ENCODE measurements at regions not wholly inside any gene's neighbourhood (a gene's known extent, or its start where the extent isn't known, plus 50 kb on each side); places are given as distances from the start of the nearest gene placed in this dataset.

- Histone ChIP-seq H3K9me3 (ENCODE audit: control insufficient read depth in 4 of 4, low read length in 3 of 4) (no peaks in the 10 kb centered on the region), H3K36me3 (ENCODE audit: control insufficient read depth in 4 of 4, insufficient read depth in 3 of 4, low read depth in 1 of 4, low read length in 3 of 4) (no peaks in the 10 kb centered on the region), H3K9ac (ENCODE audit: low read depth in 1 of 2, low read length in 2 of 2) (no peak overlapping the region), H3K4me3 (ENCODE audit: low read depth in 1 of 3, low read length in 3 of 3) (no peak overlapping the region), H3K4me1 (ENCODE audit: control insufficient read depth in 4 of 4, insufficient read depth in 4 of 4, low read length in 3 of 4) (no peaks in the 10 kb centered on the region), H3K27me3 (ENCODE audit: control insufficient read depth in 4 of 4, insufficient read depth in 4 of 4, low read length in 3 of 4) (no peaks in the 10 kb centered on the region), H3K27ac (ENCODE audit: low read depth in 1 of 2, low read length in 2 of 2) (no peak overlapping the region)
- 95% methylated on average over 8 of the region's 8 CpGs for WGBS
- TF ChIP-seq NR2F2 (IDR thresholded peaks at IDR 0.05), result no peak
- TF ChIP-seq FOXA1 (IDR thresholded peaks at IDR 0.05), result no peak
- no peak for TF ChIP-seq HNF4A (conservative IDR thresholded peaks at IDR 0.05)
- TF ChIP-seq RAD21 (IDR thresholded peaks at IDR 0.05), result no peak
- TF ChIP-seq HNF4G (IDR thresholded peaks at IDR 0.05), result no peak
- TF ChIP-seq CTCF (IDR thresholded peaks at IDR 0.05; ENCODE audit: low read depth, low read length, missing input control), result no peak
- no peak for TF ChIP-seq TAF1 (conservative IDR thresholded peaks at IDR 0.05)
- TF ChIP-seq MAX (IDR thresholded peaks at IDR 0.05), result no peak
- TF ChIP-seq EGR1 (IDR thresholded peaks at IDR 0.05; ENCODE audit: low read depth in 2 of 2), result no peak
- no peak for TF ChIP-seq FOXA2 (IDR thresholded peaks at IDR 0.05)
- no peak for DNase-seq (ENCODE audit: low spot score)
Measured at GRCh38 chr5:135120951-135121350, 86.9 kb upstream of the PITX1 start.

GRCh38 chr5:135119481-135119880 is 85.5 kb upstream of the PITX1 start:
- H3K36me3 ChIP-seq (ENCODE audit: control insufficient read depth in 4 of 4, insufficient read depth in 3 of 4, low read depth in 1 of 4, low read length in 3 of 4), result no peaks in the 10 kb centered on the region

GRCh38 chr5:135117590-135117989 is 83.6 kb upstream of the PITX1 start:
- no peaks in the 10 kb centered on the region for H3K27me3 ChIP-seq (ENCODE audit: control insufficient read depth in 4 of 4, insufficient read depth in 4 of 4, low read length in 3 of 4)
- no peak for DNase-seq (ENCODE audit: low spot score)
- no peak overlapping the region for H3K4me3 ChIP-seq (ENCODE audit: low read depth in 1 of 3, low read length in 3 of 3)
- H3K4me1 ChIP-seq (ENCODE audit: control insufficient read depth in 4 of 4, insufficient read depth in 4 of 4, low read length in 3 of 4), result no peaks in the 10 kb centered on the region
- no peak overlapping the region for H3K27ac ChIP-seq (ENCODE audit: low read depth in 1 of 2, low read length in 2 of 2)
- H3K36me3 ChIP-seq (ENCODE audit: control insufficient read depth in 4 of 4, insufficient read depth in 3 of 4, low read depth in 1 of 4, low read length in 3 of 4), result no peaks in the 10 kb centered on the region
- TF ChIP-seq SP1 (IDR thresholded peaks at IDR 0.05) (no peak), FOXA1 (IDR thresholded peaks at IDR 0.05) (no peak)
- 81% methylated on average over 5 of the region's 5 CpGs for WGBS
- no peak overlapping the region for H3K9ac ChIP-seq (ENCODE audit: low read depth in 1 of 2, low read length in 2 of 2)
- no peaks in the 10 kb centered on the region for H3K9me3 ChIP-seq (ENCODE audit: control insufficient read depth in 4 of 4, low read length in 3 of 4)

More at GRCh38 chr5:135119481-135119880, 85.5 kb upstream of the PITX1 start:
- H3K27me3 ChIP-seq (ENCODE audit: control insufficient read depth in 4 of 4, insufficient read depth in 4 of 4, low read length in 3 of 4), result no peaks in the 10 kb centered on the region
- WGBS, result 88% methylated on average over 6 of the region's 6 CpGs
- H3K4me1 ChIP-seq (ENCODE audit: control insufficient read depth in 4 of 4, insufficient read depth in 4 of 4, low read length in 3 of 4), result no peaks in the 10 kb centered on the region
- H3K9me3 ChIP-seq (ENCODE audit: control insufficient read depth in 4 of 4, low read length in 3 of 4), result no peaks in the 10 kb centered on the region
- no peak for DNase-seq (ENCODE audit: low spot score)
- no peak overlapping the region for H3K4me3 ChIP-seq (ENCODE audit: low read depth in 1 of 3, low read length in 3 of 3)
- H3K9ac ChIP-seq (ENCODE audit: low read depth in 1 of 2, low read length in 2 of 2), result no peak overlapping the region
- TF ChIP-seq TAF1 (conservative IDR thresholded peaks at IDR 0.05), result no peak
- no peak for TF ChIP-seq HNF4G (IDR thresholded peaks at IDR 0.05)
- TF ChIP-seq RAD21 (IDR thresholded peaks at IDR 0.05), result no peak
- TF ChIP-seq GABPA (IDR thresholded peaks at IDR 0.05 in 1 of 2, conservative IDR thresholded peaks at IDR 0.05 in 1 of 2), result no peak
- TF ChIP-seq FOXA2 (IDR thresholded peaks at IDR 0.05), result no peak
- TF ChIP-seq MAX (IDR thresholded peaks at IDR 0.05), result no peak
- no peak overlapping the region for H3K27ac ChIP-seq (ENCODE audit: low read depth in 1 of 2, low read length in 2 of 2)

GRCh38 chr5:135116160-135116561 is 82.1 kb upstream of the PITX1 start:
- Histone ChIP-seq H3K36me3 (ENCODE audit: control insufficient read depth in 4 of 4, insufficient read depth in 3 of 4, low read depth in 1 of 4, low read length in 3 of 4) (no peaks in the 10 kb centered on the region), H3K9me3 (ENCODE audit: control insufficient read depth in 4 of 4, low read length in 3 of 4) (no peaks in the 10 kb centered on the region), H3K4me1 (ENCODE audit: control insufficient read depth in 4 of 4, insufficient read depth in 4 of 4, low read length in 3 of 4) (no peaks in the 10 kb centered on the region), H3K27me3 (ENCODE audit: control insufficient read depth in 4 of 4, insufficient read depth in 4 of 4, low read length in 3 of 4) (no peaks in the 10 kb centered on the region), H3K4me3 (ENCODE audit: low read depth in 1 of 3, low read length in 3 of 3) (no peak overlapping the region), H3K9ac (ENCODE audit: low read depth in 1 of 2, low read length in 2 of 2) (no peak overlapping the region), H3K27ac (ENCODE audit: low read depth in 1 of 2, low read length in 2 of 2) (no peak overlapping the region)
- DNase-seq (ENCODE audit: low spot score), result no peak
- TF ChIP-seq ATF3 (IDR thresholded peaks at IDR 0.05) (no peak), FOXA1 (IDR thresholded peaks at IDR 0.05) (no peak), RAD21 (IDR thresholded peaks at IDR 0.05) (no peak), HNF4G (IDR thresholded peaks at IDR 0.05) (no peak), ZBTB33 (IDR thresholded peaks at IDR 0.05) (no peak), HNF4A (conservative IDR thresholded peaks at IDR 0.05) (no peak), MAX (IDR thresholded peaks at IDR 0.05) (no peak)
- WGBS, result 90% methylated on average over 6 of the region's 6 CpGs

All from liver (tissue), 8 donors.